GM12865 (cell line): ENCODE measurements at regions not wholly inside any gene's neighbourhood (a gene's known extent, or its start where the extent isn't known, plus 50 kb on each side); places are given as distances from the start of the nearest gene placed in this dataset.

Experiments
- DNase-seq: peaks from one replicate; pipeline ENCODE4 v3.0.0; 2010; ENCODE audit warnings: low read depth
- H3K4me3 ChIP-seq: 2 replicates; pipeline ENCODE4 v1.5.1; 2011; ENCODE audit warnings: mild to moderate bottlenecking, low read depth, low read length, control low read depth
- TF ChIP-seq, protein P1 (sequence below): IDR thresholded peaks from 2 replicates; pipeline ENCODE4 v1.5.1; 2011; ENCODE audit warnings: low read length, control low read depth, low read depth, inconsistent platforms; ENCODE audit not compliant: insufficient read depth; ENCODE audit errors: missing control alignments

DNA sequence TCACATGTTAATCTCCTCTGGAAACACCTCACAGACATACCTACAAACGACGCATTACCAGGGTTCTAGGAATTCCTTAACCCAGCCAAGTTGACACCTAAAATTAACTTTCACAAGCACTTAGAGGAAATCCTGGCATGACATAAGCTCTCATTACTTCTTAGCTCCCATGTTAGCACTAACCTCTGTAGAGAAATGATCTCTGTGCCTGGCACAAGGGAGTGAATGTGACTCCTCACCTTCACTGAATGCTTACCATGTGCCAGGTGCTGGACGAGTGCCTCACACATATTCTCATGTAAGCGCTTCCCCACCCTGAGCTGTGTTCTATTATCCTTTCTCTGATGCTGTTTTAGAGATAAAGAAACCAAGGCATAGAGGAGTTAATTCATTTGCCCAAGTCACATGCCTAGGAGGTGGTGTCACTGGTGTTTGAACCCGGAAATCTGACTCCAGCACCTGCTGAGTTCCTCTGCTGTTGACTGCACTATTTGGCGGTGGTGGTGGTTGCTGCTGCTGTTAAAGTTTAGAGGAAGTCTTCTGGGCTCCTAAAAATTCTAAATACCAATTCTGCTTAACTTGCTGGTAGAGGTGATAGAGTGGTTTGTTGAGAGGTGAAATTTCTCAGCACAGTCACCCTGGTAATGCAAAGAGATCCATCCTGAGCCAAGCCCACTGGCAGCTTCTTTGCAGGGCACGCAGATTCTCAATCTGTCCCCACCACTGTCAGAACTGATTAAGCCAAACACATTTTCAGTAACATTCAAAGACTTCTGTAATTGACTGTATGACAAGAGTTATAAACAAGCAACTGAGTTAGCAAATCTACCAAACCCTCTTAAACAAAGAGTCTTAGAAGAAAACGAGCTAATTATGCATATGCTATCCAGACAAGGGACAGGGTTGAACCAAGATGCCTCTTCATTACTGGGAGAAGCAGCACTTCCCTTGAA lies 200.3 kb downstream of the CMPK2 start:
- H3K4me3 ChIP-seq = no peak overlapping the region
- DNase-seq = no peak
- TF ChIP-seq, protein P1, sequence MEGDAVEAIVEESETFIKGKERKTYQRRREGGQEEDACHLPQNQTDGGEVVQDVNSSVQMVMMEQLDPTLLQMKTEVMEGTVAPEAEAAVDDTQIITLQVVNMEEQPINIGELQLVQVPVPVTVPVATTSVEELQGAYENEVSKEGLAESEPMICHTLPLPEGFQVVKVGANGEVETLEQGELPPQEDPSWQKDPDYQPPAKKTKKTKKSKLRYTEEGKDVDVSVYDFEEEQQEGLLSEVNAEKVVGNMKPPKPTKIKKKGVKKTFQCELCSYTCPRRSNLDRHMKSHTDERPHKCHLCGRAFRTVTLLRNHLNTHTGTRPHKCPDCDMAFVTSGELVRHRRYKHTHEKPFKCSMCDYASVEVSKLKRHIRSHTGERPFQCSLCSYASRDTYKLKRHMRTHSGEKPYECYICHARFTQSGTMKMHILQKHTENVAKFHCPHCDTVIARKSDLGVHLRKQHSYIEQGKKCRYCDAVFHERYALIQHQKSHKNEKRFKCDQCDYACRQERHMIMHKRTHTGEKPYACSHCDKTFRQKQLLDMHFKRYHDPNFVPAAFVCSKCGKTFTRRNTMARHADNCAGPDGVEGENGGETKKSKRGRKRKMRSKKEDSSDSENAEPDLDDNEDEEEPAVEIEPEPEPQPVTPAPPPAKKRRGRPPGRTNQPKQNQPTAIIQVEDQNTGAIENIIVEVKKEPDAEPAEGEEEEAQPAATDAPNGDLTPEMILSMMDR = no peak

DNA sequence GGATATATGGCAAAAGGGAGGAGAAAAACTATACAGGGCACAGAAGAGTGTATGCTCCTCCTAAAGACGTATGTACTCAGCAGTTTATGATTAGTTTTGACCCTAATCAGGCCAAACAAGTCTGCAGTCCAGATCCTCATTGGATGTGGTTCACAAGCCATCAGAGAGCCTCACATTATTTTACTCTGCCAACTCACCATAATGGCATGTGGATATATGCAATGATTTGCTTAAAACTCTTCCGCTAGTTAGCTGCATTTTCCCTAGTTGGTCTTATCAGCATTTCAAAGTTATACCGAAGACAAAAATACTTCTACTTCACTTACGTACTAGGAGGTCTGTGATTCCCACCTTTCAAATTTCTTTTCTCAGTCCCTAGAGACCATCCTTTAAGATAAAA lies 198.4 kb downstream of the CMPK2 start:
- TF ChIP-seq, protein P1 = no peak
- no peak for DNase-seq
- H3K4me3 ChIP-seq = no peak overlapping the region

DNA sequence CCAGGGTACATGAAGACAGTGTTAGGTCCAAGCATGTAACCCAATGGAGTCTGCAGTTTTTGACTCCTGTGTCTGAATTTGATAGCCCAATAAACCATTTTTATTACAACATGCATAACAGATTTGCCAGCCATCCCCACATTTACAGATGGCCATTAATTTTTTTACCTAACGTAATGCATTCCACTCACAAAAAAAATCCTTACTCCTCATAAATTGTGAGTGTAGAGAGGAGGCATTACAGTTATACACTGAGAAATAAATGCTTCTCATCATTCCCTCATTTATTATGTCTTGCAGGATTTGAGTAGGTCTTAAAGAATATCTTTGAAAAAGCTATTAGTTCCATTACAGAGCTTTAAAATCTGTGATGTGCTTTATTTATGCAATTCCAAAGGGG lies 193.8 kb downstream of the CMPK2 start:
- no peak overlapping the region for H3K4me3 ChIP-seq
- DNase-seq = no peak
- TF ChIP-seq, protein P1 = no peak

DNA sequence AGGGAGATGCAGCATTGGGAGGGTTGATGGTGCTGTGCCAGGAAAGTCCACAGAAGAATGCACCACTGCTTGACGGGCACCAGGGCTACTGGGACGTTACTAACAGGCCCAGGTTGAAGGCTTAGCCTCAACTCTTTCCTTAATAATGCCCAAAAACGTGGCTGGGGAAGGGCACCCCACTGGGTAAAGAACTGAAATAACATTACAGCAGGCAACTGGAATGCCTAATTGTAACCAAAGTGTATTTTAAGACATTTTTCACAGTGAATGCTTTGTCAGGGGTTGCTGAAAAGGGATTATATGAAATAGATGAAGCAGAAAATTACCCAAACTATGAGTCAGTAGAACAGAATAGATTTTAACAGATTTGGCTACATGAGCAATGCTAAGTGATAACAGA lies 191.3 kb downstream of the CMPK2 start:
- DNase-seq = no peak
- no peak overlapping the region for H3K4me3 ChIP-seq
- TF ChIP-seq, protein P1 = no peak

DNA sequence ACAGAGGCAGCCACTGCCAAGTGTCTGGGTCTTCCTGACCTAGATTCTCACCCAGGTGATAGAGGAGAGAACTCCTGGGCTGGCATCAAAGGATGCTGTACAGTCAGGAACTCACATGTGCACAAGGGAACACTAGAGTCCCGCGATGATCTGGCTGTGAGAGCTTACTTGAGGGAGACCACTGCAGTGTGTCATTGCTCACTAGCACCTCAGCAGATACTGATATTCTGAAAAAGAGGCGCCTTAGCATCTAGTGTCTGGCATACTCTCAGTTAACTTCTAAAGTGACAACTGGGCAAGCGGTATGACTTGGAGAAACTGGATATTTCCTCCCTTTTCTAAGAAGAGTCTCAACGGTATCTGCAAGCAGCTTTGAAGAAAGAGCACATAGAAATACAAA lies 189.9 kb downstream of the CMPK2 start:
- DNase-seq = no peak
- TF ChIP-seq, protein P1 = no peak
- H3K4me3 ChIP-seq = no peak overlapping the region

DNA sequence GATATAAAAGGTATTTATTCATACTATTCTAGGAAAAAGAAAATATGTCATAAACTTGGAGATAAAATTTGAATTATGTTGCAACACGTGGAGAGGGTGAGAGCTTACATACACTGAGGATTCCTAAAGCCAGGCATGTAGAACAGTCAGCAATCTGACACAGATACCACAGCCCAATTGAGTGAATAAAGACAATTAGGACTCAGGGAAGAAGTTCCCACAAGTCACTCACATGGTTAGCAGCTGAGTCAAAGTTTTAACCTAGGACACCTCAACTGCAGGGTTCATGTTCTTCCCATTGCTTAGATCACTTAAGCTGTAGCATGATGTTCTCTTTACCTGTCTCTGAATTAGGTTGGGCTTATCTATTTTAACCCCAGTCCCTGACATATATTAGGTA lies 189.5 kb downstream of the CMPK2 start:
- DNase-seq = no peak
- TF ChIP-seq, protein P1 = no peak
- H3K4me3 ChIP-seq = no peak overlapping the region
